ENCODE measurements at regions not wholly inside any gene's neighbourhood (a gene's known extent, or its start where the extent isn't known, plus 50 kb on each side); places are given as distances from the start of the nearest gene placed in this dataset.

DNA sequence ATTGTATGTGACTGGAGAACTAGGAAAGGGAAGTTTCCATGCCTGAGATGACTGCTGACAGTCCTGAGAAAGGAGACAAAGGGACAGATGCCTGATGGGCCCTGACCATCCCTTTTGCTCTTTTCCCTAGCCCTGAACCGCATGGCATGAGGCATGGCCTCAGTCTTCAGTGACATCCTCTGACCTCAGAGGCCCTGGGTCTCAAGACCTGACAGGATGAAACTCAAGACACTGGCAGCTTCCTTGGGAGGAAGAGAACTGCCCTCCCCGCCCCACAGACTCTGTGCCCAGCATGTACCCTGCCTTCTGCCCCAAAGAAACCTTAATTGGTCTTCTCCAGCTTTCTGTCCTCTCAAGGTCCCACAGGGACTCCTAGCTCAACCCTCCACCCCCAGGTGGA, 444.1 kb downstream of the SOX6 start:
- TF ChIP-seq, protein P1, sequence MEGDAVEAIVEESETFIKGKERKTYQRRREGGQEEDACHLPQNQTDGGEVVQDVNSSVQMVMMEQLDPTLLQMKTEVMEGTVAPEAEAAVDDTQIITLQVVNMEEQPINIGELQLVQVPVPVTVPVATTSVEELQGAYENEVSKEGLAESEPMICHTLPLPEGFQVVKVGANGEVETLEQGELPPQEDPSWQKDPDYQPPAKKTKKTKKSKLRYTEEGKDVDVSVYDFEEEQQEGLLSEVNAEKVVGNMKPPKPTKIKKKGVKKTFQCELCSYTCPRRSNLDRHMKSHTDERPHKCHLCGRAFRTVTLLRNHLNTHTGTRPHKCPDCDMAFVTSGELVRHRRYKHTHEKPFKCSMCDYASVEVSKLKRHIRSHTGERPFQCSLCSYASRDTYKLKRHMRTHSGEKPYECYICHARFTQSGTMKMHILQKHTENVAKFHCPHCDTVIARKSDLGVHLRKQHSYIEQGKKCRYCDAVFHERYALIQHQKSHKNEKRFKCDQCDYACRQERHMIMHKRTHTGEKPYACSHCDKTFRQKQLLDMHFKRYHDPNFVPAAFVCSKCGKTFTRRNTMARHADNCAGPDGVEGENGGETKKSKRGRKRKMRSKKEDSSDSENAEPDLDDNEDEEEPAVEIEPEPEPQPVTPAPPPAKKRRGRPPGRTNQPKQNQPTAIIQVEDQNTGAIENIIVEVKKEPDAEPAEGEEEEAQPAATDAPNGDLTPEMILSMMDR (IDR thresholded peaks at IDR 0.05; ENCODE audit: low read length, missing control alignments): no peak
- H3K4me3 ChIP-seq (replicated peaks; ENCODE audit: low read depth, low read length): no peak overlapping the region
- no peak for DNase-seq (ENCODE audit: low read depth)

- DNase-seq (ENCODE audit: low read depth): no peak
- no peak overlapping the region for H3K4me3 ChIP-seq (replicated peaks; ENCODE audit: low read depth, low read length)
- TF ChIP-seq, protein P1 (IDR thresholded peaks at IDR 0.05; ENCODE audit: low read length, missing control alignments): no peak
Measured at GRCh38 chr11:15912825-15913224, 443.5 kb downstream of the SOX6 start.

DNA sequence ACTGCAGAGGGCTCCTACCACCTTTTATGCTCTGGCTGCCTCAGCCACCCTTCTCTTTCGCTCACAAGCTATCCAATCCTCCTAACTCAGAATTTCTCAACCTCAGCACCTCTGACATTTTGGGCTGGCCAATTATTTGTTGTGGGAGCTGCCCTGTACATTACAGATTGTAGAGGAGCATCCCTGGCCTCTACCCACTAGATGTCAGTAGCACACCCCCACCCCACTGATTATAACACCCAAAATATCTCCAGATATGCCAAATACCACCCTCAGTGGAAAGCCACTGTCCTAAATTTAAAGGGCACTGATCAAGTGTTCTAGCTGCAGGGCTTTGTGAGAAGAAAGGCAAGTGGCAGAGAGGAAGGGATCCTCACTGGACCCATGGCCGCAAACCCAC, 443.1 kb downstream of the SOX6 start:
- TF ChIP-seq, protein P1 (IDR thresholded peaks at IDR 0.05; ENCODE audit: low read length, missing control alignments): no peak

More for the DNA sequence above, 443.1 kb downstream of the SOX6 start:
- no peak overlapping the region for H3K4me3 ChIP-seq (replicated peaks; ENCODE audit: low read depth, low read length)
- no peak for DNase-seq (ENCODE audit: low read depth)

Data from fibroblast of pulmonary artery (primary cell).